Loucy (cell line): ENCODE measurements at regions not wholly inside any gene's neighbourhood (a gene's known extent, or its start where the extent isn't known, plus 50 kb on each side); places are given as distances from the start of the nearest gene placed in this dataset.

Source experiments
- H2AFZ ChIP-seq: fragments of 200-600 bp; sonication (generic); 2 replicates; pipeline ENCODE4 v1.6.0; 2016; ENCODE audit warnings: antibody characterized with exemption, mild to moderate bottlenecking, low read length, moderate library complexity
- H3F3A ChIP-seq: fragments of 200-600 bp; 2 replicates; pipeline ENCODE4 v1.6.0; 2016; ENCODE audit warnings: antibody characterized with exemption, low read depth, mild to moderate bottlenecking
- H3K27me3 ChIP-seq: fragments of 200-600 bp; sonication (generic); 2 replicates; pipeline ENCODE4 v1.6.1; 2014; ENCODE audit warnings: low read length, mild to moderate bottlenecking; ENCODE audit not compliant: insufficient read depth, poor library complexity, severe bottlenecking
- H3K36me3 ChIP-seq: fragments of 200-600 bp; sonication (generic); 2 replicates; pipeline ENCODE4 v1.6.1; 2016; ENCODE audit warnings: low read length; ENCODE audit not compliant: insufficient read depth
- H3K4me1 ChIP-seq: fragments of 200-600 bp; sonication (generic); 2 replicates; pipeline ENCODE4 v1.5.1; 2014; ENCODE audit warnings: low read length, mild to moderate bottlenecking; ENCODE audit not compliant: insufficient read depth, poor library complexity, severe bottlenecking
- H3K4me2 ChIP-seq: fragments of 200-600 bp; sonication (generic); 2 replicates; pipeline ENCODE4 v1.6.0; 2014; ENCODE audit warnings: antibody characterized with exemption, low read length, low read depth, mild to moderate bottlenecking; ENCODE audit not compliant: poor library complexity, severe bottlenecking
- H3K4me3 ChIP-seq: fragments of 200-600 bp; sonication (generic); 2 replicates; pipeline ENCODE4 v1.5.1; 2014; ENCODE audit warnings: low read length, mild to moderate bottlenecking, mixed read lengths; ENCODE audit not compliant: poor library complexity, severe bottlenecking
- H3K79me2 ChIP-seq: fragments of 200-600 bp; sonication (generic); 2 replicates; pipeline ENCODE4 v1.6.1; 2014; ENCODE audit warnings: low read length; ENCODE audit not compliant: insufficient read depth
- H3K9ac ChIP-seq: fragments of 200-600 bp; sonication (generic); 2 replicates; pipeline ENCODE4 v1.6.0; 2014; ENCODE audit warnings: mild to moderate bottlenecking, low read depth, low read length, moderate library complexity; ENCODE audit not compliant: poor library complexity, severe bottlenecking
- H3K9me2 ChIP-seq: fragments of 200-600 bp; sonication (generic); replicated peaks from 2 replicates; pipeline ENCODE4 v1.6.1; 2016; ENCODE audit warnings: low read depth, low read length, mixed read lengths
- H3K9me3 ChIP-seq: fragments of 200-600 bp; sonication (generic); 2 replicates; pipeline ENCODE4 v1.6.1; 2014; ENCODE audit warnings: mild to moderate bottlenecking, antibody characterized with exemption, low read length, low read depth; ENCODE audit not compliant: insufficient read depth
- H4K20me1 ChIP-seq: fragments of 200-600 bp; sonication (generic); 2 replicates; pipeline ENCODE4 v1.6.0; 2014; ENCODE audit warnings: antibody characterized with exemption, low read length, mild to moderate bottlenecking; ENCODE audit not compliant: insufficient read depth, poor library complexity, severe bottlenecking
- EZH2phosphoT487 ChIP-seq: fragments of 200-600 bp; IDR thresholded peaks from 2 replicates; pipeline ENCODE4 v1.6.1; 2018; ENCODE audit warnings: antibody characterized with exemption, mild to moderate bottlenecking, moderate library complexity, borderline replicate concordance
- TF ChIP-seq, protein P1 (sequence below): fragments of 200-600 bp; sonication (generic); conservative IDR thresholded peaks from 2 replicates; pipeline ENCODE4 v1.5.1; 2014; ENCODE audit warnings: mild to moderate bottlenecking, antibody characterized with exemption, low read length

GRCh38 chr6:40163924-40164323, 229.7 kb upstream of the MOCS1 start:
- H3F3A ChIP-seq, result no peaks in the 10 kb centered on the region
- no peak overlapping the region for H3K4me3 ChIP-seq
- no peak overlapping the region for H3K4me2 ChIP-seq
- no peak overlapping the region for H2AFZ ChIP-seq
- H3K79me2 ChIP-seq, result no peaks in the 10 kb centered on the region
- TF ChIP-seq EZH2phosphoT487, result no peak
- TF ChIP-seq, protein P1, sequence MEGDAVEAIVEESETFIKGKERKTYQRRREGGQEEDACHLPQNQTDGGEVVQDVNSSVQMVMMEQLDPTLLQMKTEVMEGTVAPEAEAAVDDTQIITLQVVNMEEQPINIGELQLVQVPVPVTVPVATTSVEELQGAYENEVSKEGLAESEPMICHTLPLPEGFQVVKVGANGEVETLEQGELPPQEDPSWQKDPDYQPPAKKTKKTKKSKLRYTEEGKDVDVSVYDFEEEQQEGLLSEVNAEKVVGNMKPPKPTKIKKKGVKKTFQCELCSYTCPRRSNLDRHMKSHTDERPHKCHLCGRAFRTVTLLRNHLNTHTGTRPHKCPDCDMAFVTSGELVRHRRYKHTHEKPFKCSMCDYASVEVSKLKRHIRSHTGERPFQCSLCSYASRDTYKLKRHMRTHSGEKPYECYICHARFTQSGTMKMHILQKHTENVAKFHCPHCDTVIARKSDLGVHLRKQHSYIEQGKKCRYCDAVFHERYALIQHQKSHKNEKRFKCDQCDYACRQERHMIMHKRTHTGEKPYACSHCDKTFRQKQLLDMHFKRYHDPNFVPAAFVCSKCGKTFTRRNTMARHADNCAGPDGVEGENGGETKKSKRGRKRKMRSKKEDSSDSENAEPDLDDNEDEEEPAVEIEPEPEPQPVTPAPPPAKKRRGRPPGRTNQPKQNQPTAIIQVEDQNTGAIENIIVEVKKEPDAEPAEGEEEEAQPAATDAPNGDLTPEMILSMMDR, result no peak
- H3K9me3 ChIP-seq, result no peaks in the 10 kb centered on the region
- H3K4me1 ChIP-seq, result no peaks in the 10 kb centered on the region
- no peaks in the 10 kb centered on the region for H4K20me1 ChIP-seq
- no peak overlapping the region for H3K9ac ChIP-seq
- no peaks in the 10 kb centered on the region for H3K9me2 ChIP-seq
- no peaks in the 10 kb centered on the region for H3K27me3 ChIP-seq
- no peaks in the 10 kb centered on the region for H3K36me3 ChIP-seq

- Histone ChIP-seq H3K4me1 (no peaks in the 10 kb centered on the region), H3F3A (no peaks in the 10 kb centered on the region), H3K9ac (no peak overlapping the region), H3K9me2 (no peaks in the 10 kb centered on the region), H4K20me1 (no peaks in the 10 kb centered on the region), H3K36me3 (no peaks in the 10 kb centered on the region), H2AFZ (no peak overlapping the region), H3K27me3 (no peaks in the 10 kb centered on the region), H3K79me2 (no peaks in the 10 kb centered on the region), H3K4me3 (no peak overlapping the region), H3K4me2 (no peak overlapping the region), H3K9me3 (peaks cover 3% of the 10 kb centered on the region; the same call in 1 of the 2 replicates)
- TF ChIP-seq EZH2phosphoT487, result no peak
- TF ChIP-seq, protein P1, result no peak
These were observed 227.8 kb upstream of the MOCS1 start for GRCh38 chr6:40162074-40162473.

DNA sequence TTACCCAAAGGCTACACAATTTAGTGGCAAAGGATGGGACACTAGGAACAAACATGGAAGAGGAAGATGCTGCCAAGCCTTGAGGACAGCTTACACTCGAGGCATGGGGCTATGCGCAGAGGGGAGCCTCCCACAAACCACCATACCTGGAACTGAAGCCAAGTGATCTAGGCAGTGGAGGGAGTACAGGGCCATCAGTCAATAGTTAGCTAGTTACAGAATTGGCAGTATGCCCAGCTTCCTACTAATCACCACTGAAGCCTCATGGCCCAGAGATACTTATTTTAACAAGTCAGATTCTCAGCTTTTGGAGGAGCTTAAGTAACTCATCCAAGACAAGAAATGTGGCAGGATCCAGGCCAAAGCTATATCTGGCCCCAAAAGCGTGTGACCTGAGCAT, 226.6 kb upstream of the MOCS1 start:
- Histone ChIP-seq H3K9ac (no peak overlapping the region), H3K4me2 (no peak overlapping the region), H3K36me3 (no peaks in the 10 kb centered on the region), H3K9me3 (peaks cover 3% of the 10 kb centered on the region; the same call in 1 of the 2 replicates), H3K27me3 (no peaks in the 10 kb centered on the region), H3K4me3 (no peak overlapping the region), H3K4me1 (no peaks in the 10 kb centered on the region), H3K79me2 (no peaks in the 10 kb centered on the region), H4K20me1 (no peaks in the 10 kb centered on the region), H3F3A (no peaks in the 10 kb centered on the region), H3K9me2 (no peaks in the 10 kb centered on the region), H2AFZ (no peak overlapping the region)
- no peak for TF ChIP-seq EZH2phosphoT487
- TF ChIP-seq, protein P1, result no peak
